ENCODE measurements at regions not wholly inside any gene's neighbourhood (a gene's known extent, or its start where the extent isn't known, plus 50 kb on each side); places are given as distances from the start of the nearest gene placed in this dataset.

DNA sequence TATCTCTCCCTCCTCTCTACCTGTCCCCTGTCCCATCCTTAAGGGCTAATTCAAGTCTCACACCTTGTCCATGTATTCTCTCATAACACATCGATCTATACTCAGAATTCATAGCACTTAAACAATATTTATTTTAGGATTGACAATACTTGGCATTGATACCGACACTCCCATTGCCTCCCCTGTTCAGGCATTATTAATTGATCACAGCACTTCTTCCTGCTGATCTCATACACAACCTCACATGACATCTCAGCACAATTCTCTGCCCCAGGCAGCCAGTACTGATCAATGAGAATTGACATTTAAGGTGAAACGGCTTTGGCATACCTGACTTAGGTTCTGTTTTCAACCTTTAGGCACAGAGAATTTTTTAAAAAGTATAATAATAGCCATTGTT, 582.4 kb upstream of the BRINP1 start:
- H3K9me3 ChIP-seq = no peaks in the 10 kb centered on the region
- H3K27ac ChIP-seq = no peak overlapping the region
- ATAC-seq = no peak
- no peak for DNase-seq
- H3K4me1 ChIP-seq = no peaks in the 10 kb centered on the region
- H3K4me3 ChIP-seq = no peak overlapping the region
- H3K36me3 ChIP-seq (ENCODE audit: insufficient read depth in 1 of 2, low read depth in 1 of 2) = no peaks in the 10 kb centered on the region
- WGBS, 3 donors = 73 to 78% (median 75%) methylated on average over 3 of the region's 3 CpGs
- H3K27me3 ChIP-seq (ENCODE audit: insufficient read depth in 3 of 3, low read length in 2 of 3) = no peaks in the 10 kb centered on the region
- intact Hi-C loops (cut with DNase I) = no loop called here
- TF ChIP-seq, protein P1, sequence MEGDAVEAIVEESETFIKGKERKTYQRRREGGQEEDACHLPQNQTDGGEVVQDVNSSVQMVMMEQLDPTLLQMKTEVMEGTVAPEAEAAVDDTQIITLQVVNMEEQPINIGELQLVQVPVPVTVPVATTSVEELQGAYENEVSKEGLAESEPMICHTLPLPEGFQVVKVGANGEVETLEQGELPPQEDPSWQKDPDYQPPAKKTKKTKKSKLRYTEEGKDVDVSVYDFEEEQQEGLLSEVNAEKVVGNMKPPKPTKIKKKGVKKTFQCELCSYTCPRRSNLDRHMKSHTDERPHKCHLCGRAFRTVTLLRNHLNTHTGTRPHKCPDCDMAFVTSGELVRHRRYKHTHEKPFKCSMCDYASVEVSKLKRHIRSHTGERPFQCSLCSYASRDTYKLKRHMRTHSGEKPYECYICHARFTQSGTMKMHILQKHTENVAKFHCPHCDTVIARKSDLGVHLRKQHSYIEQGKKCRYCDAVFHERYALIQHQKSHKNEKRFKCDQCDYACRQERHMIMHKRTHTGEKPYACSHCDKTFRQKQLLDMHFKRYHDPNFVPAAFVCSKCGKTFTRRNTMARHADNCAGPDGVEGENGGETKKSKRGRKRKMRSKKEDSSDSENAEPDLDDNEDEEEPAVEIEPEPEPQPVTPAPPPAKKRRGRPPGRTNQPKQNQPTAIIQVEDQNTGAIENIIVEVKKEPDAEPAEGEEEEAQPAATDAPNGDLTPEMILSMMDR (IDR thresholded peaks at IDR 0.05) = no peak

DNA sequence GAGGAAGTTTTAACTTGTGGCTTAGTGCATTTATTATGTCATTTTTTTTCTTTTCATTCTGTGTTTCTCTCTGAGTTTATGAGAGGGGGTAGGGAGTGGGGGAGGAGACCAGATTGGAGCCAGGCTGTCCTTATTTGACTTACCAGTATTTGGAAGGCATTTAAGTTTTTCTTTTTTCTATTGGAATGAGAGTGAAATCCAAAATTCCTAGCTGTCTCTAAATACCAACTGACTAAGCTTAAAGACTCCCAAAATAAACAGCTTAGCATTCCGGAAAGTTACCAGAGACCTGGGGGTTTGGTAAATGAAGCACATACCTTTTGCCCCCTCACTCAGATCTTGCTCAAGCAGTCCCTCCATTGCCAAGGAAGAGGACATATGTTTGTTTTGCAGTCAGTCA, 581.9 kb upstream of the BRINP1 start:
- Histone ChIP-seq H3K4me1 (no peaks in the 10 kb centered on the region), H3K9me3 (no peaks in the 10 kb centered on the region), H3K27ac (no peak overlapping the region), H3K36me3 (ENCODE audit: insufficient read depth in 1 of 2, low read depth in 1 of 2) (no peaks in the 10 kb centered on the region), H3K4me3 (no peak overlapping the region), H3K27me3 (ENCODE audit: insufficient read depth in 3 of 3, low read length in 2 of 3) (no peaks in the 10 kb centered on the region)
- ATAC-seq = peak in 3 of 4 donors; percentile 16 to 80 (median 32)
- DNase-seq = no peak
- TF ChIP-seq, protein P1 (IDR thresholded peaks at IDR 0.05) = no peak
- intact Hi-C loops (cut with DNase I) = no loop called here
- 19 to 32% (median 23%) methylated on average over 1 of the region's 1 CpG for WGBS, 3 donors

GRCh38 chr9:119945686-119946085, 576.5 kb upstream of the BRINP1 start:
- WGBS, 3 donors = 78 to 82% (median 79%) methylated on average over 7 of the region's 7 CpGs
- TF ChIP-seq, protein P1 (IDR thresholded peaks at IDR 0.05) = no peak
- ATAC-seq (no peak), DNase-seq (no peak)
- Histone ChIP-seq H3K4me3 (no peak overlapping the region), H3K27me3 (ENCODE audit: insufficient read depth in 3 of 3, low read length in 2 of 3) (no peaks in the 10 kb centered on the region), H3K9me3 (no peaks in the 10 kb centered on the region), H3K4me1 (no peaks in the 10 kb centered on the region), H3K36me3 (ENCODE audit: insufficient read depth in 1 of 2, low read depth in 1 of 2) (no peaks in the 10 kb centered on the region), H3K27ac (no peak overlapping the region)
- intact Hi-C loops (cut with DNase I) = no loop called here

- WGBS, 3 donors = 56 to 71% (median 64%) methylated on average over 1 of the region's 1 CpG
Measured at GRCh38 chr9:119941091-119941490, 571.9 kb upstream of the BRINP1 start.

GRCh38 chr9:119938871-119939270, 569.6 kb upstream of the BRINP1 start:
- DNase-seq (no peak), ATAC-seq (no peak)
- Histone ChIP-seq H3K4me3 (no peak overlapping the region), H3K27ac (no peak overlapping the region), H3K36me3 (ENCODE audit: insufficient read depth in 1 of 2, low read depth in 1 of 2) (no peaks in the 10 kb centered on the region), H3K9me3 (no peaks in the 10 kb centered on the region), H3K27me3 (ENCODE audit: insufficient read depth in 3 of 3, low read length in 2 of 3) (no peaks in the 10 kb centered on the region), H3K4me1 (no peaks in the 10 kb centered on the region)
- TF ChIP-seq, protein P1 (IDR thresholded peaks at IDR 0.05) = no peak
- WGBS, 3 donors = 43 to 57% (median 51%) methylated on average over 2 of the region's 2 CpGs
- intact Hi-C loops (cut with DNase I) = no loop called here

More at GRCh38 chr9:119941091-119941490, 571.9 kb upstream of the BRINP1 start:
- Histone ChIP-seq H3K36me3 (ENCODE audit: insufficient read depth in 1 of 2, low read depth in 1 of 2) (no peaks in the 10 kb centered on the region), H3K4me1 (no peaks in the 10 kb centered on the region), H3K9me3 (no peaks in the 10 kb centered on the region), H3K4me3 (no peak overlapping the region), H3K27me3 (ENCODE audit: insufficient read depth in 3 of 3, low read length in 2 of 3) (no peaks in the 10 kb centered on the region), H3K27ac (no peak overlapping the region)
- intact Hi-C loops (cut with DNase I) = no loop called here
- DNase-seq (no peak), ATAC-seq (no peak)
- TF ChIP-seq, protein P1 (IDR thresholded peaks at IDR 0.05) = no peak

All from psoas muscle (tissue), 7 donors.